ENCODE measurements at regions not wholly inside any gene's neighbourhood (a gene's known extent, or its start where the extent isn't known, plus 50 kb on each side); places are given as distances from the start of the nearest gene placed in this dataset.

GRCh38 chr13:48165063-48165462 is 67.9 kb upstream of the ITM2B start:
- no peak overlapping the region for H3K4me3 ChIP-seq (ENCODE audit: low read depth, low read length)
- POLR2A ChIA-PET: no interaction called here
- TF ChIP-seq, protein P1, sequence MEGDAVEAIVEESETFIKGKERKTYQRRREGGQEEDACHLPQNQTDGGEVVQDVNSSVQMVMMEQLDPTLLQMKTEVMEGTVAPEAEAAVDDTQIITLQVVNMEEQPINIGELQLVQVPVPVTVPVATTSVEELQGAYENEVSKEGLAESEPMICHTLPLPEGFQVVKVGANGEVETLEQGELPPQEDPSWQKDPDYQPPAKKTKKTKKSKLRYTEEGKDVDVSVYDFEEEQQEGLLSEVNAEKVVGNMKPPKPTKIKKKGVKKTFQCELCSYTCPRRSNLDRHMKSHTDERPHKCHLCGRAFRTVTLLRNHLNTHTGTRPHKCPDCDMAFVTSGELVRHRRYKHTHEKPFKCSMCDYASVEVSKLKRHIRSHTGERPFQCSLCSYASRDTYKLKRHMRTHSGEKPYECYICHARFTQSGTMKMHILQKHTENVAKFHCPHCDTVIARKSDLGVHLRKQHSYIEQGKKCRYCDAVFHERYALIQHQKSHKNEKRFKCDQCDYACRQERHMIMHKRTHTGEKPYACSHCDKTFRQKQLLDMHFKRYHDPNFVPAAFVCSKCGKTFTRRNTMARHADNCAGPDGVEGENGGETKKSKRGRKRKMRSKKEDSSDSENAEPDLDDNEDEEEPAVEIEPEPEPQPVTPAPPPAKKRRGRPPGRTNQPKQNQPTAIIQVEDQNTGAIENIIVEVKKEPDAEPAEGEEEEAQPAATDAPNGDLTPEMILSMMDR (IDR thresholded peaks at IDR 0.05; ENCODE audit: insufficient read depth, low read length, missing control alignments): no peak
- CTCF ChIA-PET: no interaction called here
- no peak for DNase-seq (ENCODE audit: low read depth, low spot score)

- POLR2A ChIA-PET: no interaction called here
- CTCF ChIA-PET: interaction anchor here (0.6 to 0.9 kb wide), 2 partner anchors 125 to 417 kb away, joined by 3 read pairs; no protein-coding TSS in a partner anchor
- H3K4me3 ChIP-seq (ENCODE audit: low read depth, low read length): no peak overlapping the region
- DNase-seq (ENCODE audit: low read depth, low spot score): no peak
- TF ChIP-seq, protein P1 (IDR thresholded peaks at IDR 0.05; ENCODE audit: insufficient read depth, low read length, missing control alignments): no peak
Observed at GRCh38 chr13:48163061-48163460, 68.2 kb upstream of the MED4 start.

GRCh38 chr13:48162217-48162616 is 67.3 kb upstream of the MED4 start:
- TF ChIP-seq, protein P1 (IDR thresholded peaks at IDR 0.05; ENCODE audit: insufficient read depth, low read length, missing control alignments): no peak
- ChIA-PET CTCF (interaction anchor here (0.6 to 1.1 kb wide), 4 partner anchors 23 to 418 kb away, joined by 3 read pairs; no protein-coding TSS in a partner anchor), POLR2A (no interaction called here)
- H3K4me3 ChIP-seq (ENCODE audit: low read depth, low read length): no peak overlapping the region
- no peak for DNase-seq (ENCODE audit: low read depth, low spot score)

DNA sequence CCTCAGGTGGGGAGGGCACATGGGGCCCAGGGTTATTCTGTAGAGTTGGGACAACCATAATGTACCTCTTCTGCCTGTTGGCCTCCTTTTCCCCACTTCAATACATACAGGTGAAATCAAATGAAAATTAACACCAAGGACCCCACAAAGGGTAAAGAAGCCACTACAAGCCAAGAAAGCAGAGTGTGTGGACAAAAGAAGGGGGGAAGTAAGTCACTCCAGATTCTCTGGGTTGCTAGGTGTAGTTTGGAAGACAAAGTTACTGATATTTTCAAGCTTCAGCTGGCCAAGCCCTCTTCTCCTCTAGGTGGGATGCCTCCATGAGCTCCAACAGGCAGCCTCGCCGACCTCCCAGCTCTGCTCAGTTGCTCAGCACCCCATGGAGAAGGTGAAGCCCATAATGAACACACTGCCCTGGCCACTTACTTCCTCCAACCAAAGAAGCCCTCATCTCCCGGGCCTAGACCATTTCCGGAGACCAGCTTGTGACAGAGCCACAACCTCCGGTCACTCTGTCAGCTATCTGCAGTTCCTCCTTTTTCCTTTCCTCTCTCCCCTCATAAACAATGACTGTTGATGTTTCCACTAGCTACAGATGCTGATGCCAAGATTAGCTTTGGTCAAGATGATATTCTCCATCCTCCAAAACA is 66.8 kb upstream of the MED4 start:
- no peak for DNase-seq (ENCODE audit: low read depth, low spot score)
- ChIA-PET CTCF (interaction anchor here (0.8 to 1.1 kb wide), 2 partner anchors 22 to 363 kb away, joined by 3 read pairs; no protein-coding TSS in a partner anchor), POLR2A (no interaction called here)
- TF ChIP-seq, protein P1 (IDR thresholded peaks at IDR 0.05; ENCODE audit: insufficient read depth, low read length, missing control alignments): no peak
- no peak overlapping the region for H3K4me3 ChIP-seq (ENCODE audit: low read depth, low read length)

DNA sequence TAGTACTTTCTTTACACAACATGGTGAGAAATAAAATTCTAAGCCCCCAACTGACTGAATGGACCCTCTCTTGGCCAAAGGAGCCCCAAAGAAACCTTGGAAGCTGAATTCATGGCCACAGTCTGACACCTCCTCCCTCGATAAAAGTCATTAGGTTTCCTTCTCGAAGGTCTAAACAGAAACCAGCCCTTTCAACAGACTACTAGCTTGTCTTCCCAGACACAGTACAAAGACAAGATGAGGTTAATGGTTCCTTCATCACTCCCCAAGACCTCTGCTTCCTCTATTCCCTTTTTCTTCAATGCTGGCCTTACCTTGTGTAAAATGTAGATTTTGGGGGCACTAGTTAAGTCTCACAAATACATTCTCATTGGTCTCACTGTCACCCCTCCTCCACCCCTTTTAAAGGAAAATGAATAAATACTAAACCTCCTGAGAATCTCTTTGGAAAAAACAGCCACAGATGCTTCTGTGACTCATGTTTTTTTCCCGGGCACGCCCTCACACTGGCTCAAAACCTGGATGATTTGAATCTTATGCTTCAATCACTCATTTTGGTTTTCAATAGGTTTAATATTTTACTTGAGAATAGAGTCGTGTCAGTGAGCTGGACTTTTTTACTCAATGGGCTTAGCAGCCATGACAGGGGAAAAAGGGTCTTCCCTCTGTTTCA is 65.8 kb upstream of the MED4 start:
- POLR2A ChIA-PET: no interaction called here

GRCh38 chr13:48159826-48160225 is 64.9 kb upstream of the MED4 start:
- ChIA-PET POLR2A (no interaction called here), CTCF (no interaction called here)
- no peak for DNase-seq (ENCODE audit: low read depth, low spot score)
- no peak overlapping the region for H3K4me3 ChIP-seq (ENCODE audit: low read depth, low read length)
- TF ChIP-seq, protein P1 (IDR thresholded peaks at IDR 0.05; ENCODE audit: insufficient read depth, low read length, missing control alignments): no peak

More for the DNA sequence above, 65.8 kb upstream of the MED4 start:
- TF ChIP-seq, protein P1 (IDR thresholded peaks at IDR 0.05; ENCODE audit: insufficient read depth, low read length, missing control alignments): no peak
- H3K4me3 ChIP-seq (ENCODE audit: low read depth, low read length): no peak overlapping the region
- DNase-seq (ENCODE audit: low read depth, low spot score): no peak
- CTCF ChIA-PET: no interaction called here

All from AG04449 (cell line).